ENCODE measurements at regions not wholly inside any gene's neighbourhood (a gene's known extent, or its start where the extent isn't known, plus 50 kb on each side); places are given as distances from the start of the nearest gene placed in this dataset.
"Not testable (repeated sequence)": the region's sequence is repeated elsewhere in the genome, so short reads cannot be mapped to it uniquely, and the experiment has no call there.

DNA sequence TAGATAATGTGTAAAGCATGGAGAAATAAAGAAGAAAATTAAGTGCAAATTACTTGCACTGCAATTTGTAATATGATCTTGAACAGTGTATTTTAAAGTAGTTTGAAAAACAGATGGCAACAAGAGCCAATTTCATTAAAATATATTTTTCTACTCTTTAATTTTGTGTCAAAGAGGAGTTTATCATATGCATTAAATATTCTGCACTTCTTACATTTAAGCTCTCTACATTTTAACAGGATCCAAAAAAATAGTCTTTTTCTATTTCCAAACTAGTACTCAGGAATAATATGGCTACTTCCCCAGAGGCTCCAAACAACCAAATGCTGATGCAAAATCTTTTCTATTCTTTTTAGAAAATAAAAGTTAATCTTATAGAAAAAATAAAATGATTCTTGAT is 1221.5 kb downstream of the FSCB start:
- no peak for DNase-seq
- no peaks in the 10 kb centered on the region for H3K27me3 ChIP-seq (replicated peaks in 1 of 7)
- no peak overlapping the region for H3K27ac ChIP-seq
- no peak overlapping the region for H3K4me3 ChIP-seq
- peaks cover 0 to 7% (median 0%) of the 10 kb centered on the region in 8 donors for H3K9me3 ChIP-seq
- no peaks in the 10 kb centered on the region for H3K36me3 ChIP-seq
- intact Hi-C loops (cut with DNase I; ENCODE audit: low total_unique reads): no loop called here
- H3K4me1 ChIP-seq: no peaks in the 10 kb centered on the region
- TF ChIP-seq POLR2A (IDR thresholded peaks at IDR 0.05) (no peak), POLR2AphosphoS5 (IDR thresholded peaks at IDR 0.05) (no peak)
- TF ChIP-seq, protein P1, sequence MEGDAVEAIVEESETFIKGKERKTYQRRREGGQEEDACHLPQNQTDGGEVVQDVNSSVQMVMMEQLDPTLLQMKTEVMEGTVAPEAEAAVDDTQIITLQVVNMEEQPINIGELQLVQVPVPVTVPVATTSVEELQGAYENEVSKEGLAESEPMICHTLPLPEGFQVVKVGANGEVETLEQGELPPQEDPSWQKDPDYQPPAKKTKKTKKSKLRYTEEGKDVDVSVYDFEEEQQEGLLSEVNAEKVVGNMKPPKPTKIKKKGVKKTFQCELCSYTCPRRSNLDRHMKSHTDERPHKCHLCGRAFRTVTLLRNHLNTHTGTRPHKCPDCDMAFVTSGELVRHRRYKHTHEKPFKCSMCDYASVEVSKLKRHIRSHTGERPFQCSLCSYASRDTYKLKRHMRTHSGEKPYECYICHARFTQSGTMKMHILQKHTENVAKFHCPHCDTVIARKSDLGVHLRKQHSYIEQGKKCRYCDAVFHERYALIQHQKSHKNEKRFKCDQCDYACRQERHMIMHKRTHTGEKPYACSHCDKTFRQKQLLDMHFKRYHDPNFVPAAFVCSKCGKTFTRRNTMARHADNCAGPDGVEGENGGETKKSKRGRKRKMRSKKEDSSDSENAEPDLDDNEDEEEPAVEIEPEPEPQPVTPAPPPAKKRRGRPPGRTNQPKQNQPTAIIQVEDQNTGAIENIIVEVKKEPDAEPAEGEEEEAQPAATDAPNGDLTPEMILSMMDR (IDR thresholded peaks at IDR 0.05 in 8 of 11, conservative IDR thresholded peaks at IDR 0.05 in 3 of 11): no peak

DNA sequence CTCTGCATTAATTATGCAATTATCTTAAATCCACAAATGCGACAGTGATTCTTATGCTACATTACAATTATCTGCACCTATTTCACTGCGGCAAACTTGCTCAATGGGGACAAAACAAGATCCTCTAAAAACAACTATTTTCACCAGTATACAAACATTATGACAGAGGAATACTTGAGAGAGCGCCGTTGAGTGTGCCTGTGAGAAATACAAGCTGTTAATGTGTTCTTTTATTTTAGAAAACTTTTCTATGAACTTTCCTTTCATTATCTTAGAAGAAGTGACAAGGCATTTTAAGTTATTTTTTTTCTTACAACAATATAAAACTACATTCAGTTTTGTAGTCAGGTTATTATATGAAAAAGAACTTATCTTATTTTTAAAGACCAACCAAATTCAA is 1247.0 kb downstream of the FSCB start:
- no peak overlapping the region for H3K4me3 ChIP-seq
- 82 to 91% (median 85%) methylated on average over 4 of the region's 4 CpGs for WGBS, 5 donors
- no peak overlapping the region for H3K27ac ChIP-seq
- TF ChIP-seq, protein P1 (IDR thresholded peaks at IDR 0.05 in 8 of 11, conservative IDR thresholded peaks at IDR 0.05 in 3 of 11): no peak
- no peak for TF ChIP-seq POLR2A (IDR thresholded peaks at IDR 0.05)
- no peak for TF ChIP-seq POLR2AphosphoS5 (IDR thresholded peaks at IDR 0.05)
- DNase-seq: no peak
- H3K36me3 ChIP-seq: no peaks in the 10 kb centered on the region
- intact Hi-C loops (cut with DNase I; ENCODE audit: low total_unique reads): no loop called here
- no peaks in the 10 kb centered on the region for H3K27me3 ChIP-seq (replicated peaks in 1 of 7)
- no peaks in the 10 kb centered on the region for H3K4me1 ChIP-seq
- peaks cover 0 to 11% (median 3%) of the 10 kb centered on the region in 8 donors for H3K9me3 ChIP-seq

DNA sequence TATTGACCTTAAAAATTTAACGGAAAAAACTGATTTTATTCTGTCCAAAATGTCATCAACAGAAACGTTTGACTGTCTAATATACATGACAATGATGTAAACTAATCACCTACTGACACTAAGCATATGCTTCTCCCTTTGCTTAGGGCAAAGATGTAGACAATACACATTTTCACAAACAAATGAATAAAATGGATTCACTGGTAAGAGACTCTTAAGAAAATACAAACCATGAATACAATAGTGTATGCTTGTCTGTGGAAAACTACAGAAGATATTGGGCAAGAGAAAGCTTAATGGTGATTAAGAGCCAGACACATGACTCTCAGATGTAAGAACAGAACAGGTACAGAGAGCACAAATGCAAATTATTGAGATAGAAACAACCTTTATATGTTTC is 1248.7 kb downstream of the FSCB start:
- no peak for TF ChIP-seq POLR2AphosphoS5 (IDR thresholded peaks at IDR 0.05)
- H3K4me1 ChIP-seq: no peaks in the 10 kb centered on the region
- H3K27me3 ChIP-seq (replicated peaks in 1 of 7): no peaks in the 10 kb centered on the region
- no peak for DNase-seq
- no peaks in the 10 kb centered on the region for H3K36me3 ChIP-seq
- H3K27ac ChIP-seq: no peak overlapping the region
- intact Hi-C loops (cut with DNase I; ENCODE audit: low total_unique reads): no loop called here
- no peak overlapping the region for H3K4me3 ChIP-seq
- peaks cover 0 to 11% (median 3%) of the 10 kb centered on the region in 8 donors for H3K9me3 ChIP-seq
- WGBS, 5 donors: 63 to 75% (median 65%) methylated on average over 2 of the region's 2 CpGs

DNA sequence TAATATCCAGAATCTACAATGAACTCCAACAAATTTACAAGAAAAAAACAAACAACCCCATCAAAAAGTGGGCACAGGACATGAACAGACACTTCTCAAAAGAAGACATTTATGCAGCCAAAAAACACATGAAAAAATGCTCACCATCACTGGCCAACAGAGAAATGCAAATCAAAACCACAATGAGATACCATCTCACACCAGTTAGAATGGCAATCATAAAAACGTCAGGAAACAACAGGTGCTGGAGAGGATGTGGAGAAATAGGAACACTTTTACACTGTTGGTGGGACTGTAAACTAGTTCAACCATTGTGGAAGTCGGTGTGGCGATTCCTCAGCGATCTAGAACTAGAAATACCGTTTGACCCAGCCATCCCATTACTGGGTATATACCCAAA is 1250.1 kb downstream of the FSCB start:
- DNase-seq; H3K27me3 ChIP-seq (replicated peaks in 1 of 7); intact Hi-C loops (cut with DNase I; ENCODE audit: low total_unique reads); H3K36me3 ChIP-seq; H3K4me3 ChIP-seq; H3K4me1 ChIP-seq; H3K27ac ChIP-seq; H3K9me3 ChIP-seq: not testable (repeated sequence)
- 69 to 92% (median 77%) methylated on average over 5 of the region's 5 CpGs for WGBS, 5 donors

DNA sequence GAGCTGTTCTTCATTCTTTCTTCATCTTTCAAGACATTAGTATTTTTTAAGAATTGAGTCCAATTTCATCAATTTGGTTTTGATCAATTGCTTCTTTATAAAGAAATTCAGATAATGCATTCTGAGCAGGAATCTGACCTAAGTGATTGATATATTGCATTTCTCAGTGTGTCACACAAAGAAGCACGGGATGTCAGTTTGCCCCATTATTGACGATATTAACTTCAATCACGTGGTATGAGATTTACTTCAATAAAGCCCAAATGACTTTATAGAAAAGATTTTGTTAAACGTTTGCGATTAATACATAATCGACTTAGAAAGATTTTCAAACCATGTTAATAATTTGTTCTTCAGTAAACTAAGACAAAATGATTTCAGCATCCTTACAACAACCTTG is 1254.2 kb downstream of the FSCB start:
- 89 to 94% (median 90%) methylated on average over 6 of the region's 6 CpGs for WGBS, 5 donors
- intact Hi-C loops (cut with DNase I; ENCODE audit: low total_unique reads): no loop called here
- Histone ChIP-seq H3K4me3 (no peak overlapping the region), H3K27me3 (replicated peaks in 1 of 7) (no peaks in the 10 kb centered on the region), H3K36me3 (no peaks in the 10 kb centered on the region), H3K9me3 (no peaks in the 10 kb centered on the region), H3K4me1 (no peaks in the 10 kb centered on the region), H3K27ac (no peak overlapping the region)
- TF ChIP-seq, protein P1 (IDR thresholded peaks at IDR 0.05 in 8 of 11, conservative IDR thresholded peaks at IDR 0.05 in 3 of 11): no peak
- TF ChIP-seq POLR2A (IDR thresholded peaks at IDR 0.05) (no peak), POLR2AphosphoS5 (IDR thresholded peaks at IDR 0.05) (no peak)
- no peak for DNase-seq

Measured in spleen (tissue), 11 donors.